Loucy (cell line): ENCODE measurements at regions not wholly inside any gene's neighbourhood (a gene's known extent, or its start where the extent isn't known, plus 50 kb on each side); places are given as distances from the start of the nearest gene placed in this dataset.

ENCODE experiments used
- CTCF ChIP-seq: fragments of 200-600 bp; sonication (generic); conservative IDR thresholded peaks from 2 replicates; pipeline ENCODE4 v1.5.1; 2014; ENCODE audit warnings: mild to moderate bottlenecking, antibody characterized with exemption, low read length
- EZH2phosphoT487 ChIP-seq: fragments of 200-600 bp; IDR thresholded peaks from 2 replicates; pipeline ENCODE4 v1.6.1; 2018; ENCODE audit warnings: antibody characterized with exemption, mild to moderate bottlenecking, moderate library complexity, borderline replicate concordance

GRCh38 chr10:56095506-56096225 lies 265.4 kb downstream of the ZWINT start:
- no peak for TF ChIP-seq CTCF
- no peak for TF ChIP-seq EZH2phosphoT487
